Activated CD8-positive, alpha-beta T cell treated with anti-CD3 and anti-CD28 coated beads for 36 hours (primary cell): ENCODE measurements at regions not wholly inside any gene's neighbourhood (a gene's known extent, or its start where the extent isn't known, plus 50 kb on each side); places are given as distances from the start of the nearest gene placed in this dataset.

Source experiments
- ATAC-seq: fragments of 200-7000 bp; cut with Tn5 transposase; one replicate; pipeline ENCODE4 v1.10.0; 2021; ENCODE audit warnings: mild to moderate bottlenecking, moderate library complexity
- CTCF ChIA-PET: fragments of 350-600 bp; sonication (Branson Sonifier 250); formaldehyde crosslinking; loops from one replicate; lab custom pipeline; 2021; ENCODE audit warnings: antibody characterized with exemption; lab: Charles Lee
- POLR2A ChIA-PET: fragments of 350-600 bp; sonication (Branson Sonifier 250); formaldehyde crosslinking; loops from one replicate; lab custom pipeline; 2021; ENCODE audit warnings: antibody characterized with exemption; lab: Charles Lee
- DNase-seq: peaks from one replicate; pipeline ENCODE4 v3.0.0-alpha.2; 2020
- H3K27ac Mint-ChIP-seq: one replicate; pipeline ENCODE4 v1.8.0; 2021; ENCODE audit warnings: mild to moderate bottlenecking, mixed read lengths
- H3K27me3 Mint-ChIP-seq: one replicate; pipeline ENCODE4 v1.8.0; 2021; ENCODE audit warnings: mixed read lengths
- H3K36me3 Mint-ChIP-seq: one replicate; pipeline ENCODE4 v1.8.0; 2021; ENCODE audit warnings: low read depth, mixed read lengths
- H3K4me1 Mint-ChIP-seq: one replicate; pipeline ENCODE4 v1.8.0; 2021; ENCODE audit warnings: low read depth, mixed read lengths
- H3K4me3 Mint-ChIP-seq: one replicate; pipeline ENCODE4 v1.8.0; 2021; ENCODE audit warnings: mild to moderate bottlenecking, moderate library complexity, mixed read lengths
- H3K9me3 Mint-ChIP-seq: one replicate; pipeline ENCODE4 v1.8.0; 2021; ENCODE audit warnings: mixed read lengths
- CTCF ChIP-seq: fragments of 200-600 bp; IDR thresholded peaks from one replicate; pipeline ENCODE4 v1.8.0; 2022; ENCODE audit warnings: antibody characterized with exemption, mild to moderate bottlenecking
- intact Hi-C: fragments of 100-400 bp; cut with micrococcal nuclease; formaldehyde crosslinking; loops from one replicate; pipeline ENCODE4 v1.10.0; 2022

DNA sequence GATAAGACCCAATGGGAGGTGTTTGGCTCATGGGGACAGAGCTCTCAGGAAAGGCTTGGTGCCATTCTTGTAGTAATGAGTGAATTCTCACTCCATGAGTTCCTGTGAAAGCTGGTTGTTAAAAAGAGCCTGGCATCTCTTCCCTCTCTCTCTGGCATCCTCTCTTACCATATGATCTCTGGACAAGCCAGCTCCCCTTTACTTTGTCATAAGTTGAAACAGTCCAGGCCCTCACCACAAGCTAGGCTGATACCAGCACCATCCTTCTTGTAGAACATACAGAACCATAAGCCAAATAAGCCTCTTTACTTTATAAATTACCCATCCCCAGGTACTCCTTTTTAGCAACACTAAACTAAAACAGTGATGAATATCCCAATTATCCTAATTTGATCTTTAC is 166.9 kb upstream of the TMC3 start:
- ATAC-seq = no peak
- Mint-ChIP-seq H3K27me3 (peaks cover 17% of the 10 kb centered on the region), H3K36me3 (no peaks in the 10 kb centered on the region), H3K4me1 (no peaks in the 10 kb centered on the region), H3K9me3 (no peaks in the 10 kb centered on the region), H3K4me3 (no peak overlapping the region), H3K27ac (no peak overlapping the region)
- TF ChIP-seq CTCF = no peak
- no peak for DNase-seq
- POLR2A ChIA-PET = no interaction called here
- CTCF ChIA-PET = interaction anchor here (1.2 kb wide), 1 partner anchor 275 kb away, joined by 3 read pairs; no protein-coding TSS in a partner anchor
- intact Hi-C loops = no loop called here

- Mint-ChIP-seq H3K4me3 (no peak overlapping the region), H3K4me1 (no peaks in the 10 kb centered on the region), H3K9me3 (no peaks in the 10 kb centered on the region), H3K36me3 (no peaks in the 10 kb centered on the region), H3K27ac (no peak overlapping the region), H3K27me3 (peaks cover 17% of the 10 kb centered on the region)
- intact Hi-C loops = no loop called here
- CTCF ChIA-PET = no interaction called here
- no peak for TF ChIP-seq CTCF
- POLR2A ChIA-PET = no interaction called here
- DNase-seq (no peak), ATAC-seq (no peak)
Measured at GRCh38 chr15:81536356-81536755, 162.3 kb upstream of the TMC3 start.

- H3K9me3 Mint-ChIP-seq = no peaks in the 10 kb centered on the region
- H3K27ac Mint-ChIP-seq = no peak overlapping the region
- intact Hi-C loops = no loop called here
- H3K4me1 Mint-ChIP-seq = no peaks in the 10 kb centered on the region
- H3K36me3 Mint-ChIP-seq = no peaks in the 10 kb centered on the region
- DNase-seq (no peak), ATAC-seq (no peak)
- ChIA-PET POLR2A (no interaction called here), CTCF (no interaction called here)
- no peak overlapping the region for H3K4me3 Mint-ChIP-seq
- TF ChIP-seq CTCF = no peak
- peaks cover 12% of the 10 kb centered on the region for H3K27me3 Mint-ChIP-seq
Measured at GRCh38 chr15:81534124-81534523, 160.1 kb upstream of the TMC3 start.

- POLR2A ChIA-PET = no interaction called here
- Mint-ChIP-seq H3K36me3 (no peaks in the 10 kb centered on the region), H3K4me3 (no peak overlapping the region), H3K4me1 (no peaks in the 10 kb centered on the region), H3K27me3 (peaks cover 6% of the 10 kb centered on the region), H3K27ac (no peak overlapping the region), H3K9me3 (peaks cover 2% of the 10 kb centered on the region)
- CTCF ChIA-PET = no interaction called here
- ATAC-seq (no peak), DNase-seq (no peak)
- intact Hi-C loops = no loop called here
- no peak for TF ChIP-seq CTCF
Measured at GRCh38 chr15:81532001-81532400, 158.0 kb upstream of the TMC3 start.

DNA sequence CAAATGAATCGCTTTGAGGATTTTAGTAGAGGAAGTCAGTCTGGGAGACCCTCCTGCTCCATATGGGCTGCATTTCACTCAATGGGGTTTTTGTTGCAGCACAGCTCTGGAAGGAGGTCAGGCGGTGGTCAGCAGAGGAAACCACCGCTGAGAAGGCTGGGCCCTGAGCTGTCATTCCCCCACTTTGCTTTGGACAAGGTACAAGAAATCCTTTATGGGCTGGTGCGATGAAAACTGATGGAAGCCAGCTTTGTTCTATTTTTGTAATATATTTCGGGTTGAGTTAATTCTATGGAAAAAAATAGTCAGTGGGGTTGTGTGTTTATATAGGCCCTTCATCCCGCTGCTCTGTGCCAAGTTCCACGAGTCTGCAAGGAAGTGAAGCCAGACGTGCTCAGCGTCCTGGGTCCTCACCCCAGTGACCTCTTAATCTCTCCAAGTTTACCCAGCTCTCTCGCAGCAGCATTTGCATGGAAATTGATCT is 157.1 kb upstream of the TMC3 start:
- intact Hi-C loops = no loop called here
- Mint-ChIP-seq H3K9me3 (peaks cover 2% of the 10 kb centered on the region), H3K36me3 (no peaks in the 10 kb centered on the region), H3K27ac (no peak overlapping the region), H3K4me1 (no peaks in the 10 kb centered on the region), H3K27me3 (peaks cover 5% of the 10 kb centered on the region), H3K4me3 (no peak overlapping the region)
- no peak for ATAC-seq
- CTCF ChIA-PET = no interaction called here
- DNase-seq = no peak
- no peak for TF ChIP-seq CTCF
- POLR2A ChIA-PET = no interaction called here
